ENCODE measurements at regions not wholly inside any gene's neighbourhood (a gene's known extent, or its start where the extent isn't known, plus 50 kb on each side); places are given as distances from the start of the nearest gene placed in this dataset.
"Not testable (repeated sequence)": the region's sequence is repeated elsewhere in the genome, so short reads cannot be mapped to it uniquely, and the experiment has no call there.

DNA sequence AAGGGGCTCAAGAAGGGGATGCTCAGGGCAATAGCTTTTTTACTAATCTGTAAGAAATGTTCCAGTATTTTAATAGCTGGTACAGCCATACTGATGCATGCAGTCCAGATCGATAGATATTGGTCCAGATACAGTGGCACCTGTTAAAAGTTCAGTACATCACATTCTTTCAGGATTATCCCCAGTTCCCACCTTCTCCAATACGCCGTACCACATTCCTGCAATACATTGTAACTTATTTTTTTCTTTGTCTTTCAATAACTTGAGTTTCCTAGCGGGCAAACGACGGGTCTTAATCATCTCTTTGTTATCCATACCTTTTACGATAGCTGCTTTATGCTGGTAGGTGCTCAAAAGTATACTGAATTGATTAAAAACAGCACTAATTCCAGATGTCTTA, 136.1 kb upstream of the NBPF19 start:
- H2BK12ac ChIP-seq (ENCODE audit: low read depth, low read length); FAIRE-seq: not testable (repeated sequence)

DNA sequence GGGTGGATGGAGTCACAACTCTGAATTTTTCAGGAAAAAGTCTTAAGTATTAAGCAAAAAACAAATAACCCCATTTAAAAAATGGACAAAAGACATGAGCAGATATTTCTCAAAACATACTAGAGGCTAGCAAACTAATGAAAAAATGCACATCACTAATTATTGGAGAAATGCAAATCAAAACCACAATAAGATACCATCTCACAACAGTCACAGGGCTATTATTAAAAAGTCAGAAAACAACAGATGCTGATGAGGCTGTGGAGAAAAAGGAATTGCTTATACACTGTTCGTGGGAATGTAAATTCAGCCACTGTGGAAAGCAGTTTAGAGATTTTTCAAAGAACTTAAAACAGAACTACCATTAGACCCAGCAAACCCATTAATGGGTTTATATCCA, 125.4 kb upstream of the NBPF19 start:
- H2BK20ac ChIP-seq (ENCODE audit: low read length); H3K4me1 ChIP-seq (replicated peaks in 1 of 4; ENCODE audit: control insufficient read depth in 3 of 4, insufficient read depth in 4 of 4, low read length in 3 of 4); H2BK5ac ChIP-seq (ENCODE audit: low read depth, low read length); H3K23ac ChIP-seq (ENCODE audit: insufficient read length); H2BK12ac ChIP-seq (ENCODE audit: low read depth, low read length); H3K79me2 ChIP-seq (ENCODE audit: control insufficient read depth in 1 of 2, insufficient read depth in 2 of 2, low read length in 2 of 2); FAIRE-seq; H3K27me3 ChIP-seq (replicated peaks in 1 of 4; ENCODE audit: control insufficient read depth in 3 of 4, extremely low read depth in 1 of 4, insufficient read depth in 3 of 4, low read length in 3 of 4); H3K4me2 ChIP-seq (ENCODE audit: insufficient read depth in 1 of 2, low read depth in 2 of 2, low read length in 2 of 2); H3K23me2 ChIP-seq (ENCODE audit: low read depth, low read length); H4K5ac ChIP-seq (ENCODE audit: insufficient read length, low read depth, low read length); H3K4me3 ChIP-seq (ENCODE audit: extremely low read depth in 1 of 4, insufficient read depth in 2 of 4, low read depth in 3 of 4, low read length in 4 of 4); H3K9me3 ChIP-seq (ENCODE audit: insufficient read depth in 2 of 2, low read depth in 1 of 2, low read length in 1 of 2); H3K79me1 ChIP-seq (ENCODE audit: low read depth, low read length); DNase-seq (ENCODE audit: low read depth in 1 of 2, low spot score in 2 of 2); H2BK120ac ChIP-seq (replicated peaks; ENCODE audit: low read depth, low read length); H2AFZ ChIP-seq (ENCODE audit: low read length); H3K4ac ChIP-seq (replicated peaks; ENCODE audit: insufficient read length, low read depth, low read length); H4K8ac ChIP-seq (ENCODE audit: extremely low read depth, insufficient read depth, low read length); H3K18ac ChIP-seq (ENCODE audit: extremely low read depth, low read length); H3K56ac ChIP-seq (replicated peaks; ENCODE audit: insufficient read length, low read depth, low read length); H3K27ac ChIP-seq (ENCODE audit: low read depth, low read length); CTCF ChIA-PET (ENCODE audit: partially characterized antibody); POLR2A ChIA-PET (ENCODE audit: partially characterized antibody); H2BK15ac ChIP-seq (ENCODE audit: low read length); H2AK5ac ChIP-seq (ENCODE audit: low read depth, low read length); H3K14ac ChIP-seq (ENCODE audit: insufficient read length); H3K9ac ChIP-seq (replicated peaks in 1 of 4; ENCODE audit: extremely low read depth in 1 of 4, low read depth in 3 of 4, low read length in 3 of 4); H3K36me3 ChIP-seq (ENCODE audit: control insufficient read depth in 2 of 4, insufficient read depth in 4 of 4, low read length in 3 of 4); H4K20me1 ChIP-seq (replicated peaks in 1 of 2; ENCODE audit: control insufficient read depth in 1 of 2, insufficient read depth in 2 of 2, low read length in 2 of 2); H4K91ac ChIP-seq (replicated peaks; ENCODE audit: insufficient read length, low read length): not testable (repeated sequence)
- WGBS, 2 experiments (ENCODE audit: extremely low coverage in 1 of 2, insufficient coverage in 1 of 2, insufficient read length in 1 of 2, insufficient replicate concordance in 2 of 2, low coverage in 1 of 2, low lambda C conversion rate in 2 of 2, missing lambda C conversion rate in 1 of 2): no CpG with 5 or more reads among the region's 1 CpG

More for the DNA sequence above, 136.1 kb upstream of the NBPF19 start:
- H3K27ac ChIP-seq (ENCODE audit: low read depth, low read length); H3K9me3 ChIP-seq (ENCODE audit: insufficient read depth in 2 of 2, low read depth in 1 of 2, low read length in 1 of 2); H3K9ac ChIP-seq (replicated peaks in 1 of 4; ENCODE audit: extremely low read depth in 1 of 4, low read depth in 3 of 4, low read length in 3 of 4); H4K8ac ChIP-seq (ENCODE audit: extremely low read depth, insufficient read depth, low read length); POLR2A ChIA-PET (ENCODE audit: partially characterized antibody); H3K4me3 ChIP-seq (ENCODE audit: extremely low read depth in 1 of 4, insufficient read depth in 2 of 4, low read depth in 3 of 4, low read length in 4 of 4); H3K4me2 ChIP-seq (ENCODE audit: insufficient read depth in 1 of 2, low read depth in 2 of 2, low read length in 2 of 2); H3K27me3 ChIP-seq (replicated peaks in 1 of 4; ENCODE audit: control insufficient read depth in 3 of 4, extremely low read depth in 1 of 4, insufficient read depth in 3 of 4, low read length in 3 of 4); DNase-seq (ENCODE audit: low read depth in 1 of 2, low spot score in 2 of 2); H3K14ac ChIP-seq (ENCODE audit: insufficient read length); H3K23ac ChIP-seq (ENCODE audit: insufficient read length); H3K79me1 ChIP-seq (ENCODE audit: low read depth, low read length); H4K20me1 ChIP-seq (replicated peaks in 1 of 2; ENCODE audit: control insufficient read depth in 1 of 2, insufficient read depth in 2 of 2, low read length in 2 of 2); H3K23me2 ChIP-seq (ENCODE audit: low read depth, low read length); H2AK5ac ChIP-seq (ENCODE audit: low read depth, low read length); H3K4me1 ChIP-seq (replicated peaks in 1 of 4; ENCODE audit: control insufficient read depth in 3 of 4, insufficient read depth in 4 of 4, low read length in 3 of 4); H3K4ac ChIP-seq (replicated peaks; ENCODE audit: insufficient read length, low read depth, low read length); H2AFZ ChIP-seq (ENCODE audit: low read length); H2BK20ac ChIP-seq (ENCODE audit: low read length); H2BK15ac ChIP-seq (ENCODE audit: low read length); H3K36me3 ChIP-seq (ENCODE audit: control insufficient read depth in 2 of 4, insufficient read depth in 4 of 4, low read length in 3 of 4); H3K56ac ChIP-seq (replicated peaks; ENCODE audit: insufficient read length, low read depth, low read length); H2BK120ac ChIP-seq (replicated peaks; ENCODE audit: low read depth, low read length); CTCF ChIA-PET (ENCODE audit: partially characterized antibody); H4K5ac ChIP-seq (ENCODE audit: insufficient read length, low read depth, low read length); H2BK5ac ChIP-seq (ENCODE audit: low read depth, low read length); H4K91ac ChIP-seq (replicated peaks; ENCODE audit: insufficient read length, low read length); H3K79me2 ChIP-seq (ENCODE audit: control insufficient read depth in 1 of 2, insufficient read depth in 2 of 2, low read length in 2 of 2); H3K18ac ChIP-seq (ENCODE audit: extremely low read depth, low read length): not testable (repeated sequence)
- WGBS, 2 experiments (ENCODE audit: extremely low coverage in 1 of 2, insufficient coverage in 1 of 2, insufficient read length in 1 of 2, insufficient replicate concordance in 2 of 2, low coverage in 1 of 2, low lambda C conversion rate in 2 of 2, missing lambda C conversion rate in 1 of 2): no CpG with 5 or more reads among the region's 7 CpGs
